Activated T-helper 1 cell treated with Interleukin-2 at 50 U/mL for 16 hours (primary cell): ENCODE measurements at regions not wholly inside any gene's neighbourhood (a gene's known extent, or its start where the extent isn't known, plus 50 kb on each side); places are given as distances from the start of the nearest gene placed in this dataset.

Experiments
- DNase-seq: peaks from one replicate; pipeline ENCODE4 v3.0.0-alpha.2; 2020; ENCODE audit warnings: low read depth

- DNase-seq = no peak
These were observed 56.1 kb upstream of the FUT8 start for GRCh38 chr14:65356327-65356836.

GRCh38 chr14:65357113-65357512 is 55.4 kb upstream of the FUT8 start:
- no peak for DNase-seq

GRCh38 chr14:65357689-65358088 is 54.8 kb upstream of the FUT8 start:
- no peak for DNase-seq

- DNase-seq = no peak
These were observed 53.0 kb upstream of the FUT8 start for GRCh38 chr14:65359503-65359902.

- no peak for DNase-seq
These were observed 52.3 kb upstream of the FUT8 start for GRCh38 chr14:65360144-65360784.

GRCh38 chr14:65361920-65362319 is 50.6 kb upstream of the FUT8 start:
- DNase-seq = no peak
